Osteoblast (primary cell): ENCODE measurements at regions not wholly inside any gene's neighbourhood (a gene's known extent, or its start where the extent isn't known, plus 50 kb on each side); places are given as distances from the start of the nearest gene placed in this dataset.

Source experiments
- DNase-seq: peaks from one replicate; pipeline ENCODE4 v3.0.0; 2011; ENCODE audit warnings: low spot score, mixed read lengths; ENCODE audit not compliant: insufficient read length; ENCODE audit errors: missing footprints
- H2AFZ ChIP-seq: 2 replicates; pipeline ENCODE4 v1.6.0; 2011; ENCODE audit warnings: mild to moderate bottlenecking, low read length
- H3K27ac ChIP-seq: 2 replicates; pipeline ENCODE4 v1.5.1; 2011; ENCODE audit warnings: mild to moderate bottlenecking, low read depth, low read length, moderate library complexity
- H3K27me3 ChIP-seq: 2 replicates; pipeline ENCODE4 v1.6.0; 2012; ENCODE audit warnings: mild to moderate bottlenecking, control low read depth, inconsistent platforms, low read length, moderate library complexity; ENCODE audit not compliant: insufficient read depth
- H3K36me3 ChIP-seq: 2 replicates; pipeline ENCODE4 v1.5.1; 2011; ENCODE audit warnings: mild to moderate bottlenecking, low read length, control low read depth, moderate library complexity; ENCODE audit not compliant: insufficient read depth
- H3K4me1 ChIP-seq: 2 replicates; pipeline ENCODE4 v1.5.1; 2011; ENCODE audit warnings: mild to moderate bottlenecking, low read length, control low read depth, moderate library complexity; ENCODE audit not compliant: insufficient read depth
- H3K4me2 ChIP-seq: 2 replicates; pipeline ENCODE4 v1.6.0; 2011; ENCODE audit warnings: mild to moderate bottlenecking, low read length; ENCODE audit not compliant: insufficient read depth
- H3K4me3 ChIP-seq: fragments of 200-600 bp; sonication (generic); 3 replicates; pipeline ENCODE4 v1.5.1; 2012; ENCODE audit warnings: mild to moderate bottlenecking, low read length, inconsistent platforms; ENCODE audit not compliant: insufficient read depth
- H3K79me2 ChIP-seq: 2 replicates; pipeline ENCODE4 v1.6.0; 2012; ENCODE audit warnings: mild to moderate bottlenecking, low read length, control low read depth, inconsistent platforms; ENCODE audit not compliant: insufficient read depth
- H3K9me3 ChIP-seq: 2 replicates; pipeline ENCODE4 v1.5.1; 2011; ENCODE audit warnings: low read depth, low read length, control low read depth
- H4K20me1 ChIP-seq: 2 replicates; pipeline ENCODE4 v1.6.0; 2012; ENCODE audit warnings: mild to moderate bottlenecking, low read length, control low read depth; ENCODE audit not compliant: insufficient read depth
- TF ChIP-seq, protein P1 (sequence below): IDR thresholded peaks from 2 replicates; pipeline ENCODE4 v1.5.1; 2011; ENCODE audit warnings: mild to moderate bottlenecking, low read depth, low read length, moderate library complexity; ENCODE audit errors: extremely low read depth

DNA sequence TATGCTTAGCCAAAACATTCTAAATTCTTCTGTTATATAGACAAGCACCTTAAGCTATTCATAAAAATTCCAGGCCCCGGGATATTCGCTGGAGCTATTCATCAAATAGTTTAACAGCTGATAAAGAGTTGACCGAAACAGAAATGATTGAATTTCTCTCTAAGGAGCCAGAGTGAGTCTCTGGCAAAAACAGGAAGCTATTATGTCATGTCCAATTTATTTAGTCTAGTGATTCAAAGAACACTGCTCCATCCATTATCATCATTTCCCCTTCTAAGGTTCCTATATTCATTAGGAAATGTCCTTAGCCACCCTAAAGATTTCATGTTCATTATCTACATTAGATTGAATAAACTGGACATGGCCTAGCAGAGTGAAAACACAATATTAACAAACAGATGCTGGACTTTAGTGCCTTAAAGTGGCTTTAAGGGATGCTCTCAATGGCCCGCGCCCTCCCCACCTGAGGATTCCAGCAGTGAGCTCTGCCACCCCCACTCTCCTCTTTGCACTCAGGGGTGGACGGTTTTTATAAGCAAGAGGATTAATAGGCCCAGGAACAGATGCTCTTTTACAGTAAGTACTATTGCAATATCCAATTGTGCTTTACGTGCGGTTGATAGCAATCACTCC is 122.1 kb upstream of the RGS1 start:
- Histone ChIP-seq H3K36me3 (no peaks in the 10 kb centered on the region), H3K27ac (no peak overlapping the region), H3K4me1 (no peaks in the 10 kb centered on the region), H3K4me3 (no peak overlapping the region), H3K79me2 (no peaks in the 10 kb centered on the region), H3K27me3 (no peaks in the 10 kb centered on the region), H3K9me3 (no peaks in the 10 kb centered on the region), H4K20me1 (no peaks in the 10 kb centered on the region), H3K4me2 (no peak overlapping the region), H2AFZ (no peak overlapping the region)
- TF ChIP-seq, protein P1, sequence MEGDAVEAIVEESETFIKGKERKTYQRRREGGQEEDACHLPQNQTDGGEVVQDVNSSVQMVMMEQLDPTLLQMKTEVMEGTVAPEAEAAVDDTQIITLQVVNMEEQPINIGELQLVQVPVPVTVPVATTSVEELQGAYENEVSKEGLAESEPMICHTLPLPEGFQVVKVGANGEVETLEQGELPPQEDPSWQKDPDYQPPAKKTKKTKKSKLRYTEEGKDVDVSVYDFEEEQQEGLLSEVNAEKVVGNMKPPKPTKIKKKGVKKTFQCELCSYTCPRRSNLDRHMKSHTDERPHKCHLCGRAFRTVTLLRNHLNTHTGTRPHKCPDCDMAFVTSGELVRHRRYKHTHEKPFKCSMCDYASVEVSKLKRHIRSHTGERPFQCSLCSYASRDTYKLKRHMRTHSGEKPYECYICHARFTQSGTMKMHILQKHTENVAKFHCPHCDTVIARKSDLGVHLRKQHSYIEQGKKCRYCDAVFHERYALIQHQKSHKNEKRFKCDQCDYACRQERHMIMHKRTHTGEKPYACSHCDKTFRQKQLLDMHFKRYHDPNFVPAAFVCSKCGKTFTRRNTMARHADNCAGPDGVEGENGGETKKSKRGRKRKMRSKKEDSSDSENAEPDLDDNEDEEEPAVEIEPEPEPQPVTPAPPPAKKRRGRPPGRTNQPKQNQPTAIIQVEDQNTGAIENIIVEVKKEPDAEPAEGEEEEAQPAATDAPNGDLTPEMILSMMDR = no peak
- no peak for DNase-seq

DNA sequence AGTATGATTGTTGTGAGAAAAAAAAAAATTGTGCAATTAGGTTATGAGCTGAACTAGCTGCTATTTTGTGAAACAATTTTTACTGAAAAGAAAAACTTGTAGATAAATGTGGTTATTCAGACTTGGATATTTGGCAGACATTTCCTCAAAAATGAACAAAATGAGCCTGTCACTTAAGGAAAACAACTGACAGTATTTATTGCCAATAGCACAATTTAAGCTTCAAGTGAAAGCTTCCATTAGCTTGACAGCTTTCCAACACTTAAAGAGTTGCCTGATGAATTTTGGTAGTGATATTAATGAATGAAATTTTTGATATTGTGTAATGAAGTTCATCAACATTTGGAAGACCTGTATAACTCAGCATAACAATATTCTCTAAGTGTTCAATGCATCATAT is 116.1 kb upstream of the RGS1 start:
- H3K27me3 ChIP-seq = no peaks in the 10 kb centered on the region
- DNase-seq = no peak
- H3K79me2 ChIP-seq = no peaks in the 10 kb centered on the region
- no peak overlapping the region for H3K4me2 ChIP-seq
- no peak overlapping the region for H3K27ac ChIP-seq
- no peaks in the 10 kb centered on the region for H3K9me3 ChIP-seq
- H3K4me3 ChIP-seq = no peak overlapping the region
- TF ChIP-seq, protein P1 = no peak
- H4K20me1 ChIP-seq = no peaks in the 10 kb centered on the region
- H3K4me1 ChIP-seq = no peaks in the 10 kb centered on the region
- H3K36me3 ChIP-seq = no peaks in the 10 kb centered on the region
- no peak overlapping the region for H2AFZ ChIP-seq

DNA sequence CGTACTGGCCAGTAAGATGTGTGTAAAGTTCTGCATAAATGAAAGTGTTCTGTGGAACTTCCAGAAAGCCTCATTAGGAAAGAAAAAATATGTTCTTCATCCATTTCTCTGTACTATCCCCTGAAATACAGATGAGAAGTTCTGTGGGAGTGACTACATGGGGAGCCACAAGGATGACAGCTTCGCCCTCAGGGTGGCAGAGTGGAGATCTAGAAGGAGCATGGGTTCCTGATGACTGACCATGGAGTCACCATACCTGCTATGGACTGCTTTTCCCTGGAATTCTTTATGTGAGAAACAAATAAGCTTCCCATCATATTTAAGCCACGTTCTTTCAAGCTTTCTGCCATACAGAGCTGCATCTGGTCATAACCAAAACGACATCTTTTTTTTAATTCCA is 113.9 kb upstream of the RGS1 start:
- Histone ChIP-seq H3K27me3 (no peaks in the 10 kb centered on the region), H4K20me1 (no peaks in the 10 kb centered on the region)

DNA sequence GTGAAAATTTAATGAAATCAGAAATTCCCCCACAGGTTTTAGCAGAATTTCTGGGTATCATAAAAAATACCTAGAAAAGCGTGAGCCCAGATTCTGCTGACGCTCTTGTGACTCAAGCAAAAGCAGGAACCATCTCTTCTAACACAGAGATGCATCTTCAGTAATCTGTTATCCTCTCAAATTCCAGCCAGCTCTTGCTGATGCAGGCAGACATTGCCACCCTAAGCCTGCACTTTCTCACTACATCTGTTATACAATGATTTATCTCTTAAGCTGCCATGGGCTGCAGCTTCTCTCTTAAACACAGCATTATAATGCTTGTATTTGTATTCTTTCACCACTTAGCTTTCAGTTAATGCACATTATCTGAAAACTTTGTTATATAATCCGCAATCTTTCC is 113.0 kb upstream of the RGS1 start:
- no peaks in the 10 kb centered on the region for H4K20me1 ChIP-seq
- no peaks in the 10 kb centered on the region for H3K9me3 ChIP-seq
- H2AFZ ChIP-seq = no peak overlapping the region
- DNase-seq = no peak
- no peaks in the 10 kb centered on the region for H3K27me3 ChIP-seq
- H3K36me3 ChIP-seq = no peaks in the 10 kb centered on the region
- H3K4me2 ChIP-seq = no peak overlapping the region
- no peaks in the 10 kb centered on the region for H3K4me1 ChIP-seq
- TF ChIP-seq, protein P1 = no peak
- H3K4me3 ChIP-seq = no peak overlapping the region
- H3K27ac ChIP-seq = no peak overlapping the region
- H3K79me2 ChIP-seq = no peaks in the 10 kb centered on the region

More for the DNA sequence above, 113.9 kb upstream of the RGS1 start:
- Histone ChIP-seq H3K4me1 (no peaks in the 10 kb centered on the region), H3K36me3 (no peaks in the 10 kb centered on the region), H3K4me3 (no peak overlapping the region), H2AFZ (no peak overlapping the region), H3K4me2 (no peak overlapping the region), H3K79me2 (no peaks in the 10 kb centered on the region), H3K27ac (no peak overlapping the region), H3K9me3 (no peaks in the 10 kb centered on the region)
- DNase-seq = peak; percentile 21
- TF ChIP-seq, protein P1 = no peak
